Omental fat pad (tissue), 3 donors: ENCODE measurements at regions not wholly inside any gene's neighbourhood (a gene's known extent, or its start where the extent isn't known, plus 50 kb on each side); places are given as distances from the start of the nearest gene placed in this dataset.

Experiments used
- ATAC-seq: fragments of 150-250 bp; one replicate; pipeline ENCODE4 v1.9.1; 2016; ENCODE audit warnings: mild to moderate bottlenecking, moderate library complexity; ENCODE audit not compliant: low FRiP score
- DNase-seq: peaks from one replicate; pipeline ENCODE4 v3.0.0-alpha.2; 2019; ENCODE audit warnings: low spot score
- CTCF ChIP-seq, 3 donors: fragments of 450-650 bp; IDR thresholded peaks; one replicate each; pipeline ENCODE4 v1.5.1; 2016 to 2017; ENCODE audit warnings: antibody characterized with exemption in 3 of 3, mild to moderate bottlenecking in 3 of 3, moderate library complexity in 2 of 3

- TF ChIP-seq CTCF (IDR thresholded peaks at IDR 0.05): no peak
- DNase-seq: no peak
- no peak for ATAC-seq
Measured at GRCh38 chr11:119849872-119850271, 120.9 kb upstream of the NECTIN1 start.

DNA sequence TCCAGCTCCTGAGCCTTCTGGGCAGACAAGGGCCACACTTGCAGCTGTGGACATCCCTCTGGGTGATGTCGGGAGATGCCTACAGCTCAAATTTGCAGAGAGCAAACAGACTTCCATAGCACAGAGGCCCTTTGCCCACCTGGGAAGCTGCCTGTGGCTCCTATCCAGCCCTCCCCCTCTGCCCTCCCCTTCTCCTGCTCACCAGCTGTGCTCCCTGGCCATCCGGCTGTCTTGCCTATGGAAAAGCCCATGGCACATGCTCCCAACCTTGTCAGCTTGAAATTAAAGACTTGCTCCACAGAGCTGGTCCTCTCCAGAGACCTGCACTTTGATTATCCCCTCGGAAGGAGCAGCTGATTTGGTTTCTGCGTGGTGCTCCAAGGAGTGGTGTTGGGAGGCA is 118.9 kb upstream of the NECTIN1 start:
- ATAC-seq (no peak), DNase-seq (no peak)
- TF ChIP-seq CTCF (IDR thresholded peaks at IDR 0.05): no peak

DNA sequence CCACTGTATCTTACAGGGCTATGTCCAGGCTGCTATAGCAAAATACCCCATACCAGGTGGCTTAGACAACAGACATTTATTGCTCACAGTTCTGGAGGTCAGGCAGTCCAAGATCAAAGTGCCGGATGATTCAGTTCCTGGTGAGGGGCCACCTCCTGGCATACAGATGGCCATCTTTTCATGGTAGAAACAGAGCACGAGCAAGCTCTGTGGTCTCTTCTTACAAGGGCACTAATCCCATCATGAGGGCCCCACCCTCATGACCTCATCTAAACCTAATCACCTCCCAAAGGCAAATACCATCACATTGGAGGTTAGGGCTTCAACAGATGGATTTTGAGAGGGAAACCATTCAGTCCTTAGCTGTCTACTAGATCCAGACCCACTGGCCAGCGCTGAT is 117.4 kb upstream of the NECTIN1 start:
- ATAC-seq (no peak), DNase-seq (no peak)
- TF ChIP-seq CTCF (IDR thresholded peaks at IDR 0.05): no peak

DNA sequence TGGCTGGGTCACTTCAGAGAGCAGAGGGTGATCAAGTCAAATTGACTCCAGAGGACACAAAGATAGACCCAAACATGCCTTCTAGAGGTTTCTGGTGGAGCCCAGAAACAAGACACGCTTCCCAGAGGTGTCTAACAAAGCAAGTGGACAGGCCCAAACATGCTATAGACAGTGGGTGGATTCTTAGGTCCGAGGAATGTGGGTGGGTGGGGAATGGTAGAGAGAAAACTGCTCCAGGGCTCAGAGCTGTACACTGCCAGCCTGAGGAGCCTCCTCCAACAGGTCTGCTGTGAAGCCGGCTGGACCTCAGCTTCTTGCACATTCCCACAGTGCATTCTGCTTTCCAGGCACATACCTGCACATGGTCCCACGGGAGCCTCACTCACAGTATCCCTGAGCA is 116.8 kb upstream of the NECTIN1 start:
- DNase-seq (no peak), ATAC-seq (no peak)
- TF ChIP-seq CTCF (IDR thresholded peaks at IDR 0.05): no peak

- ATAC-seq (no peak), DNase-seq (no peak)
- TF ChIP-seq CTCF (IDR thresholded peaks at IDR 0.05): no peak
Measured at GRCh38 chr11:119845305-119845704, 116.3 kb upstream of the NECTIN1 start.

DNA sequence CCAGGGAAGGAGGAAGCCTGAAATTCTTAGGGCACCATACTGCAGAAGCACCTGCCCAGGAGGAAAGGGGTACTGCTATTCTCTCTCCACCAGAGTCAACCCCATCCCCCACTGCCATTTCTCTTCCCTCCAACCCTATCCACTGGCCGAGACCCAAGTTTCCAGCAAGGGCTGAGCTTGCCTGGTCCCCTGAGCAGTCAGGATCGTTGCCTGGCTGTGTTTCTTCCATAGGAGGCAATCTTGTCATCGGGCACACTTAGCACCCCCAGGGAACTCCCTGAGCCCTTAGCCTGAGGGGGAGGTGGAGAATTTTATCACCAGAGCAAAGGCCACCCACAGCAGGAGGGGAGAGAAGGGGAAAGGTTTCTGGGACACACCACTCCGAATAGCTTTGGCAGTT is 115.8 kb upstream of the NECTIN1 start:
- no peak for TF ChIP-seq CTCF (IDR thresholded peaks at IDR 0.05)
- ATAC-seq (no peak), DNase-seq (no peak)

DNA sequence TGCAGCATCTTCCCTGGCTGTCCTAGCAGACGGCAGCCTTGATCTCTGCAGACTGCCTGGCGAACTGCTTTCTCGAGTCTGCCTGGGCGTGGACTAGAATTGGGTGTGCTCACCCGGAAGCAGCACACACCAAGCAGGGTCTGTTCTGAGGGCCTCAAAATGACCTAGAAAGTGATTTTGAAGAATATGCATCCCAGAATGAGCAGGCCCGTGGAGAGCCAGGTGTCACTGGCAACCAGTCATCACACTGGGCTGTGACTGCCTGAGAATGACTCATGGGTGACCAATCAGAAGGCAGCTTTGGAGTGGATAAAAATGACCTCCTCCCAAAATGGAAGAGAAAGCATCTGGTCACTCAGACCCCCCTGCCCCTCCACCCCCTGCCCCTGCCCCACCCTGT is 114.9 kb upstream of the NECTIN1 start:
- TF ChIP-seq CTCF (IDR thresholded peaks at IDR 0.05): no peak
- ATAC-seq (no peak), DNase-seq (no peak)
